HTR-8/SVneo (cell line): ENCODE measurements at regions not wholly inside any gene's neighbourhood (a gene's known extent, or its start where the extent isn't known, plus 50 kb on each side); places are given as distances from the start of the nearest gene placed in this dataset.
"Not testable (repeated sequence)": the region's sequence is repeated elsewhere in the genome, so short reads cannot be mapped to it uniquely, and the experiment has no call there.

Experiments
- DNase-seq: peaks from one replicate; pipeline ENCODE4 v3.0.0; 2011; ENCODE audit warnings: low spot score, mixed read lengths; ENCODE audit not compliant: insufficient read length
- FAIRE-seq: peaks from 2 replicates; lab custom pipeline; 2011; peaks lifted over from hg19 to GRCh38; lab: Jason Lieb, UNC

DNA sequence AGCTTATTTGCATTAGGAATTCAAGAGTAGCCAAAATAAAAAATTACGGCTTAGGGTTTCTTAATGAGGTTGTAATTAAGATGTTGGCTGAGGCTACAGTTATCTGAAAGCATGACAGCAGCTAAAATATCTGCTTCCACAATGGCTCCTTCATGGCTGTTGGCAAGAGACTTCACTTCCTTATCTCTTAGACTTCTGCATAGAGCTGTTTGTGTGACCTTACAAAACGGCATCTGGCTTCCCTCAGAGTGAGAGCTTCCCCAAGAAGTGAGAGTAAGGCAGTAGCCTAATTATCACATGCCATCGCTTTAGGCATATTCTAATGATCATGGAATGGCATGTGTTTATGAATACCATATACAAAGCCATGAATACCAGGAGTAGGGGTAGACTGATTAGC is 57.6 kb downstream of the CCDC59 start:
- FAIRE-seq, result no peak
- DNase-seq, result no peak

- no peak for DNase-seq
- FAIRE-seq, result no peak
Measured at GRCh38 chr12:82299319-82300025, 58.7 kb downstream of the CCDC59 start.

DNA sequence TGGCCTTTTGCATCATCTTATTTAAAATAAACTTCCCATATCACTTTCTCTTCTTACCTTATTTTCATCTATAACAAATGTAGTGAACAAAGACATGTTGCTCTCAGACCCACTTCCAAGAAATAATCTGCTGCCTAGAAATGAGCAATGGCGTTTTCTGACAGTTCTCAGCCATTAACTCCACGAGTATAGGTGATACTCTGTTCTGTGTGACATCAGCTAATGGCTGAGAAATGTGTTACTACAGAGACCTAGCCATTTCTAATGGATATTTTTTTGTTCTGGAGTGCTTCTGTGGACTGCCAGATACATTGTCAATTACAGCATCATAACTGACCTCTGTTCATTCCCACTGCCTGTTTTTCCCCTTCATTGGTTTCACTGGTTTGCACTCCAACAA is 67.8 kb downstream of the CCDC59 start:
- FAIRE-seq (no peak), DNase-seq (no peak)

- DNase-seq, FAIRE-seq: not testable (repeated sequence)
Measured at GRCh38 chr12:82281335-82281734, 76.9 kb downstream of the CCDC59 start.

DNA sequence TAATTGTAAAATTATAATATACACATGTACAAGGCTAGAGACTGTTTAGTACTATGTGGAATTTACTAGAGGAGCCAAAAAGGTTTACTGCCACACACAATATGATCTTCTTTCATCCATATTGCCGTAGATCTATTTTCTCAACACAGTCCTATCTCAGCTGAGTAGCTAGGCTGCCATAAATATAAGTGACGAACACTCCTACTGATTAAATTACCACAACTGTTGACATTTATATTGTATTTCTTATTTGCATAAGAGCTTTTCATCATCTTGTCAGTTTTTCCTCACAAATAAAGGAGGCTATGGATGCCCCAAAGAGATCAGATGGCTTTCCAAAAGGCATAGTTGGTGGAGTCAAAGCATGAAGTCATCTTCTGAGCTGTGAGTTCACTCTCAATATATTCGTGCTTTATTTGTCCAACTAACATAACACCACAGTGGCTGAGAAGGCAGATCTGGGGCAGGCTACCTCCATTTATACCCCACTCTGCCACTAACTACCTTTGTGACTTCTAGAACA is 78.6 kb downstream of the CCDC59 start:
- DNase-seq (no peak), FAIRE-seq (no peak)

DNA sequence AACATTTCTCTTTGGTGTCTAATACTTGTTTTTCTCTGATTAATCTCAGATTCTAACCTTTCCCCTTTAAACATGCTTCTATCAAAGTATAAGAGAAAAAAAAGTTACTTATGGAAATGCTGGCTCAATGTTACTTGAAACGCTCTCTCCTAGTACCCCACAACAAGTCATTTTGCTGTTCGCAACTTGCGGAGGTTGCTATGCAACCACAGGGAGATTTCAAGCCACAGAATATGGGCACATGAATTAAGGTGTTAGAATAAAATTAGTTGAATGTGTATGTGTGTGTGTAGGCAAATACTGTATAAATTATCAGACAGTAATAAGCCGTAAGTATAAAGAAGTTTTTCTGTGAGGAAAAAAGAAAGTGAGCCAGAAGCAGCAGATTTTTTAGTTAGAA is 80.6 kb downstream of the CCDC59 start:
- FAIRE-seq, result no peak
- DNase-seq, result no peak

DNA sequence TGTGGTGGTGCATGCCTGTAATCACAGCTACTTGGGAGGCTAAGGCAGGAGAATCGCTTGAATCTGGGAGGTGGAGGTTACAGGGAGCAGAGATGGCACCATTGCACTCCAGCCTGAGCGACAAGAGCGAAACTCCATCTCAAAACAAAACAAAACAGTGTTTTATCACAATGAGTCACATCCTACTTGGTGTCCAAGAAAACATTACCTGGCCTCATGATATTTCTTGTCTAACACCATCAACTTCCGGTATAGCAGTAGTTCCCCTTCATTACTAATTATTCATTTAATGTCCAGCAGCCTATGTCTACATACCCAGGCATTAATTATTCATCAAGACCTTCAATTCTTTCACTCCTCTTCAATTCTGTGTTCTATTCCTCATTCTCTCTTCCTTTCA is 115.5 kb downstream of the CCDC59 start:
- FAIRE-seq (no peak), DNase-seq (no peak)

GRCh38 chr12:82225871-82226270 is 132.3 kb downstream of the CCDC59 start:
- FAIRE-seq, result no peak

DNA sequence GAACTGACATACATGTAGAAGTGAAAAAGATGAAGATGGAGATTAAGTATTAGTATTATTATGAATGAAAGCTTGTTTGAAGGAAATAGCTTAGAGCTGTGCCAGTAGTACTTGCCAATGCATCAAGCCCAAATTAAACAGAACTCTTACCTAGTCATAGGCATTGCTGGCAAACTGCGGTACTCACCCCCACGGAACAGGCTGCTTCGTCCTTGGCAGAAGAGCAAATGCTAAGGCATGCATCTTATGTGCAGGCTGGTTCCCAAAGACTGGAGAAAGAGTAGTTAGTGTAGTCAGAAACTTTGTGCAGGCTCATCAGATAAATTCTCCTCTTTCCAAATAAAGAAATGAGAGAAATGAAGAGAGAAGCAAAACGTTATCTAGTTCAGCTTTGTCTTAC is 134.8 kb downstream of the CCDC59 start:
- FAIRE-seq (no peak), DNase-seq (no peak)

More at GRCh38 chr12:82225871-82226270, 132.3 kb downstream of the CCDC59 start:
- no peak for DNase-seq

DNA sequence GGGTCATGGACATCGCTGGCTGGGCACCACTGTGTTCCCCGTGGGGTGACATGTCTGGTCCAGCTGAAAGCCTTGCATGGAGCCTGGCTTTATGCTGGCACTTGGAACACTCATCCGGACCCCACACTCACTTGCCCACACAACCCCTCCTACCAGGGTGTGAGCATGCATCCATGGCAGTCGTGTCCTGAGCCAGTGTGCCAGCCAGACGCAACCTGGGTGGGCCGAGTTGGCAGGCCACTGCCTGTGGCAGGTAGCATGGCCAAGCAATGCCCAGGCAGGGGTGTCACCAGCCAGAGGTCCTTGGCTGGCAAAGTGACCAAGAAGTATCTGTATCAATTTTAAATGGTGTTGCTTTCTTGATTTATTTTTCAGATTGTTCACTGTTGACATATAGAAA is 141.7 kb downstream of the CCDC59 start:
- DNase-seq, result no peak
- FAIRE-seq, result no peak

- no peak for FAIRE-seq
- DNase-seq, result no peak
Measured at GRCh38 chr12:82213761-82214160, 144.4 kb downstream of the CCDC59 start.

- no peak for DNase-seq
- no peak for FAIRE-seq
Measured at GRCh38 chr12:82210882-82211281, 147.3 kb downstream of the CCDC59 start.

- DNase-seq (no peak), FAIRE-seq (no peak)
Measured at GRCh38 chr12:82209533-82209932, 148.7 kb downstream of the CCDC59 start.

DNA sequence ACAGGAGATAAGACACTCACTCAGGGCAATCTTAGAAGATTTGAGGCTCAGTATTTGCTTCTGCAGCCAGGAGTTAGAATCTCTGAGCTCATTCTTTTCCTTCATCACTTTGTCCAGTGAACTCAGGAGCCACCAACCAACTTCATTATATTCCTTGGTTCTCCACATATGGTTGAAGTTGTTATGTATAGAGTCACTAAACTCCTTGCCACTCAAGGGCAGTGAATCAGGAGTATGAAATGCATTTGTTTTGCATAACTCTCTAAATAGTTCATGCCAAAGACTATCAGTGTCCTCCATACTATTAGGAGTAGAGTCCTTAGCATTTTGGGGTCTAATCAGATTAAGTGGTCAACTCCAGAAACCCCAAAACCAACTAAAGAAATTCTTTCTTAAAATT is 150.6 kb downstream of the CCDC59 start:
- DNase-seq (no peak), FAIRE-seq (no peak)

- DNase-seq, result no peak
- FAIRE-seq, result no peak
Measured at GRCh38 chr12:82203086-82203485, 155.1 kb downstream of the CCDC59 start.

DNA sequence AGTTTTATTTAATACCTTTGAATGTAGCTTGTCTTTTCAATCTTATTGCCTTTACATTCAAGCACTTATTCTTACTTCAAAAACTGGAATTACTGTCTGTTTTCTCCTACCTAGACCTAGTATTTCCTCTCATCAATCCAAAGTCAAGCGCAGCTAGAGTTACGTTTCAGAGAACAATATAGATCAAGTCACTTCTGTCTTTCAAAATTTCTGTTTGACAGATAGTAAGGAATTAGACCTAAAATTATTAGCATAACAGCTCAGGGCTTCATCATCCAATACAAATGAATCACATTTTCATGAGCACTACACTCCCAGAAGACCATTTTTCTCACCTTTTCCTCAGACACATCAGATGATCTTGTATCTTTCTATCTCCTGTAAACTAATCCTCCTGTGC is 170.6 kb downstream of the CCDC59 start:
- FAIRE-seq (no peak), DNase-seq (no peak)

- no peak for DNase-seq
- FAIRE-seq, result no peak
Measured at GRCh38 chr12:82187011-82187410, 171.2 kb downstream of the CCDC59 start.

- DNase-seq (no peak), FAIRE-seq (no peak)
Measured at GRCh38 chr12:82186282-82186681, 171.9 kb downstream of the CCDC59 start.

- DNase-seq (no peak), FAIRE-seq (no peak)
Measured at GRCh38 chr12:82184844-82185243, 173.3 kb downstream of the CCDC59 start.

GRCh38 chr12:82182601-82183190 is 175.5 kb downstream of the CCDC59 start:
- DNase-seq, result peak; percentile 3
- FAIRE-seq, result no peak

- no peak for DNase-seq
- FAIRE-seq, result no peak
Measured at GRCh38 chr12:82176761-82177490, 181.3 kb downstream of the CCDC59 start.
